NT2/D1 (cell line): ENCODE measurements at regions not wholly inside any gene's neighbourhood (a gene's known extent, or its start where the extent isn't known, plus 50 kb on each side); places are given as distances from the start of the nearest gene placed in this dataset.
"Not testable (repeated sequence)": the region's sequence is repeated elsewhere in the genome, so short reads cannot be mapped to it uniquely, and the experiment has no call there.

ENCODE experiments used
- DNase-seq: peaks from one replicate; pipeline ENCODE4 v3.0.0-alpha.2; 2011; ENCODE audit warnings: low read depth, low spot score
- H3K27me3 ChIP-seq: 2 replicates; pipeline ENCODE4 v1.6.0; 2011; ENCODE audit warnings: mild to moderate bottlenecking; ENCODE audit not compliant: insufficient read length, insufficient read depth
- H3K36me3 ChIP-seq: 2 replicates; pipeline ENCODE4 v1.6.1; 2011; ENCODE audit warnings: mild to moderate bottlenecking, low read length, mixed read lengths; ENCODE audit not compliant: insufficient read depth, insufficient read length
- H3K4me1 ChIP-seq: 2 replicates; pipeline ENCODE4 v1.5.1; 2011; ENCODE audit not compliant: insufficient read depth, insufficient read length
- H3K4me3 ChIP-seq: 2 replicates; pipeline ENCODE4 v1.5.1; 2011; ENCODE audit warnings: low read depth; ENCODE audit not compliant: insufficient read length
- H3K9ac ChIP-seq: 2 replicates; pipeline ENCODE4 v1.6.0; 2011; ENCODE audit warnings: low read depth; ENCODE audit not compliant: insufficient read length
- H3K9me3 ChIP-seq: 2 replicates; pipeline ENCODE4 v1.5.1; 2011; ENCODE audit warnings: mild to moderate bottlenecking, low read length; ENCODE audit not compliant: insufficient read depth
- SUZ12 ChIP-seq: IDR thresholded peaks from 2 replicates; pipeline ENCODE4 v1.6.1; 2011; ENCODE audit not compliant: insufficient read length, insufficient read depth; ENCODE audit errors: extremely low read depth
- YY1 ChIP-seq: IDR thresholded peaks from 2 replicates; pipeline ENCODE4 v1.6.1; 2011; ENCODE audit not compliant: insufficient read length, insufficient read depth
- ZNF274 ChIP-seq: IDR thresholded peaks from 2 replicates; pipeline ENCODE4 v1.6.1; 2011; ENCODE audit warnings: mild to moderate bottlenecking, low read depth, low read length

DNA sequence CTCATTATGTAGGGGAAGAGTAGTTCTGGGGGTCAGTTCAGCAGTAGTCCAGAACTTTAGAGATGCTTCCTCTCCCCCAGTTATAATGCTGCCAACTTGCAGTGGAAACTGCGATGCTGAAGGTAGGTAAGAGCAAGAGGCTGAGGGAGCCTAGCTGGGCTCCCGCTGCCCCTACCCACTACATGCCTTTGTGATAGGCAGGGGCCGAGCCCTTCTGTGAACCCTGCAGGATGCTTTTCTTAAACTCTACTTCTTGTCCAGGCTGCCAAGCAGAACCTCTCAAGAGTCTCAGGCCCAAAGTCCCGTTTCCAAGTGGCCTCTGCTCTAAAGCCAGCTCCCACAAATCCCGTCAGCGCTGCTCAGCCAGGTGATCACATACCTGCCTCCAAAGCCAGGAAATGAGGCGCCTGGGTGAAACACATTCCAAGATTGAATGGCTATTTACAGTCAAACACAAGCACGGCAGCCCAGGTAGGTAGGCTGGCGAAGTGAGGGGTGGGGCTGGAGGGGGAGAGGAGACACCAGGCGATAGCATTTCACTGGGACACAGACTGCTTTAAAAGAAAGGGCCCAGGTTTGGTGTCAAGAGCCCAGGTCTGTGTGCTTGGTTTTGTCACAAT lies 150.7 kb downstream of the CD24 start:
- no peak overlapping the region for H3K9ac ChIP-seq
- TF ChIP-seq YY1: no peak
- no peak for TF ChIP-seq ZNF274
- no peak for TF ChIP-seq SUZ12
- no peaks in the 10 kb centered on the region for H3K27me3 ChIP-seq
- H3K9me3 ChIP-seq: peaks cover 9% of the 10 kb centered on the region; the same call in 1 of the 2 replicates
- H3K36me3 ChIP-seq: no peaks in the 10 kb centered on the region
- no peak overlapping the region for H3K4me3 ChIP-seq
- DNase-seq: no peak
- H3K4me1 ChIP-seq: peaks cover 4% of the 10 kb centered on the region

DNA sequence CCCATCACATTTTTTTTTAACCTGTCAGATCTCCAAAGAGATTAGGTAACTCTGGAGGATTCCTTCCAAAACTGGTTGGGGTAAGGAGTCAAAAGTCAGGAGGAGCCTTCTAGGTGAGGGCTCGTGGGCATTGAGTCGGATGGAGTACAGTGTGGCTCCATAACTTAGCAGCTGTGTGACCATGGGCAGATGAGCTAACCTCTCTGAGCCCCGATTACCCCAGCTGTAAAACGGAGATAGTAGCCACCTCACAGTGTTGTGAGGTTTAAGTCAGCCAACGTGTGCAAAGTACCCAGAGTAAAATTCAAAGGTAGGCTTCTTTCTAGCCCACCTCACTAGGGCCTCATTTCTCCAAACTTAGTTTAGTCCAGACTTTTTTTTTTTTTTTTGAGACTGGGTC lies 151.5 kb downstream of the CD24 start:
- no peak for TF ChIP-seq SUZ12
- TF ChIP-seq YY1: no peak
- TF ChIP-seq ZNF274: no peak
- no peak for DNase-seq
- peaks cover 9% of the 10 kb centered on the region; the same call in 1 of the 2 replicates for H3K9me3 ChIP-seq
- no peak overlapping the region for H3K4me3 ChIP-seq
- H3K36me3 ChIP-seq: no peaks in the 10 kb centered on the region
- H3K9ac ChIP-seq: no peak overlapping the region
- peaks cover 4% of the 10 kb centered on the region for H3K4me1 ChIP-seq
- no peaks in the 10 kb centered on the region for H3K27me3 ChIP-seq

DNA sequence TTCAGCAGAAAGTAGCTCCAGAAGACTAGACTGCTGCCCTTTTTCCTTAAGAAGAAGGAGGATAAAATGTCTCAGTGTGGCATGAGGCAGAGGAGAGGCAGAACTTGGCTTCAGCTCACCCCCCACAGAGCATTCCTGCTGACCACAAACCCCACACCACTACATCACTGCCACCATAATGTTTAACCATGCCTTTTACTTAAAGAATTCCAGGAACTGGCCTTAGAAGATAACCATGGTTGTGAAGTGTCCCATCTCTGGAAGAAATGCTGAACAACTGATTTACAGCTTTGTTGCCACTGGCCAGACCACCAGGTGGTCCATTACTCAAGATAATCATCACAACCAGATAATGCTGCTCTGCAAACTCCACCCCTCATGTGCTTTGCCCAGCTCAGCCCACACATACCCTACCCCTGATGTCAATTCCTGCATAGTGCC lies 154.1 kb downstream of the CD24 start:
- Histone ChIP-seq H3K9me3 (peaks cover 5% of the 10 kb centered on the region; the same call in 1 of the 2 replicates), H3K27me3 (no peaks in the 10 kb centered on the region), H3K9ac (no peak overlapping the region), H3K36me3 (no peaks in the 10 kb centered on the region), H3K4me1 (peaks cover 4% of the 10 kb centered on the region), H3K4me3 (no peak overlapping the region)
- DNase-seq: no peak
- TF ChIP-seq YY1 (no peak), SUZ12 (no peak), ZNF274 (no peak)

DNA sequence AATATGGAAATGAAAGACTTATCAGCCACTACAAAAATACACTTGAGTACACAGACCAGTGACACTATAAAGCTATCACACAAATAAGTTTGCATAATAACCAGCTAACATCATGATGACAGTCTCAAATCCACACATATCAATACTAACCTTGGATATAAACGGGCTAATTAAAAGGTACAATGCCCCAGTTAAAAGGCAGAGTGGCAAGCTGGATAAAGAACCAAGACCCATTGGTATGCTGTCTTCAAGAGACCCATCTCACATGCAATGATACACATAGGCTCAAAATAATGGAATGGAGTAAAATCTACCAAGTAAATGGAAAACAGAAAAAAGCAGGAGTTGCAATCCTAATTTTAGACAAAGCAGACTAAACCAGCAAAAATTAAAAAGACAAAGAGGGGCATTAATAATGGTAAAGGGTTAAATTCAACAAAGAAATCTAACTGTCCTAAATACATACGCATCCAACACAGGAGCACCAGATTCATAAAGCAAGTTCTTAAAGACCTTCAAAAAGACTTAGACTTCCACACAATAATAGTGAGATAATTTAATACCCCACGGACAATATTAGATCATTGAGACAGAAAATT lies 163.3 kb downstream of the CD24 start:
- no peak for TF ChIP-seq SUZ12
- no peak for TF ChIP-seq ZNF274
- TF ChIP-seq YY1: no peak
- H3K36me3 ChIP-seq: no peaks in the 10 kb centered on the region
- no peaks in the 10 kb centered on the region for H3K27me3 ChIP-seq
- H3K4me1 ChIP-seq: no peaks in the 10 kb centered on the region
- no peak overlapping the region for H3K4me3 ChIP-seq
- no peak for DNase-seq
- no peak overlapping the region for H3K9ac ChIP-seq
- H3K9me3 ChIP-seq: peaks cover 46% of the 10 kb centered on the region

DNA sequence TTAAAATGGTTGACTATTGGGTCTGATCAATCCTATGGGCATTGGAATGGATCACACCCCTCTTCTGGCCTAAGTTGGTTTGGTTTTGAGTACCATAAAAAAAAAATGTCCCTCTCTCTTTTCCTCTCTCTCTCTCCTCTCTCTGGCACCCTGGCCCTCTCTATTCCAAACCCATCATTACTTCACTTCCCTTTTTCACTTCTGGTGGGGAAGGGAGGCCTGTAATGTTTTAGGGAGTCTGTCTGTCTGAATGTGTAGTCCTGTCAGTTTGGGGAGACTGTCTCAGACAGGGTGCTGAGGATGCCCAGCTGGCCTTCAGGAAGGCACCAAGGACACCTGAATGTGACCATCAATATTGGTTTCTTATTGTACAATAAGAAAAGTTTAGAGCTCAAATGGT lies 165.8 kb downstream of the CD24 start:
- H3K9me3 ChIP-seq: peaks cover 56% of the 10 kb centered on the region
- no peak overlapping the region for H3K4me3 ChIP-seq
- no peak overlapping the region for H3K9ac ChIP-seq
- H3K27me3 ChIP-seq: no peaks in the 10 kb centered on the region
- TF ChIP-seq YY1: no peak
- TF ChIP-seq ZNF274: no peak
- TF ChIP-seq SUZ12: no peak
- no peaks in the 10 kb centered on the region for H3K36me3 ChIP-seq
- H3K4me1 ChIP-seq: no peaks in the 10 kb centered on the region
- no peak for DNase-seq

DNA sequence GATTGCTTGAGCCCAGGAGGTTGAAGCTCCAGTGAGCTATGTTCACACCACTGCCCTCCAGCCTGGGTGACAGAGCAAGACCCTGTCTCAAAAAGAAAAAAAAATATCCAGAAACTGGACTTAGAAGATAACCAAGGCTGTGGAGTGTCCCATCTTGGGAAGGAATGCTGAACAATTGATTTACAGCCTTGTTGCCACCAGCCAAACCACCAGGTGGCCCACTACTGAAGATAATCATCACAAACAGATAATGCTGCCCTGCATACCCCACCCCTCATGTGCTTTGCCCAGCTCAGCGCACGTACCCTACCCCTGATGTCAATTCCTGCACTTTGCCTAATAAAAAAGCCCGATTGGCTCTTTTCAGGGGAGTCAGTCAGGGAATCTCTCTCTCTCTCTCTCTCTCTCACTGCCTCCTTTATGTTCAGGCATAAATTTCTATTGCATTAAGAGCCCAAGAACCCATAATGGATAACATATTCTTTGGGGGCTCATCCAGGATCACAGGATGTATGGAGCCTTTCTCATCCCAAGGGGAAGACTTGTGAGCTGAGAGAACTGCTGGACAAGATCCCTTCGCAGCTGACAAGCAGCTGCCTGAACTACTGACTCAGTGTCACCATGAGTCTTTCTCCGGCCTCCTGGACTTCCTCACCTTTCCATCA lies 166.4 kb downstream of the CD24 start:
- no peak for DNase-seq
- TF ChIP-seq SUZ12: no peak
- no peak for TF ChIP-seq YY1
- TF ChIP-seq ZNF274: no peak
- no peaks in the 10 kb centered on the region for H3K4me1 ChIP-seq
- H3K36me3 ChIP-seq: no peaks in the 10 kb centered on the region
- H3K9ac ChIP-seq: no peak overlapping the region
- H3K4me3 ChIP-seq: no peak overlapping the region
- peaks cover 56% of the 10 kb centered on the region for H3K9me3 ChIP-seq
- H3K27me3 ChIP-seq: no peaks in the 10 kb centered on the region

DNA sequence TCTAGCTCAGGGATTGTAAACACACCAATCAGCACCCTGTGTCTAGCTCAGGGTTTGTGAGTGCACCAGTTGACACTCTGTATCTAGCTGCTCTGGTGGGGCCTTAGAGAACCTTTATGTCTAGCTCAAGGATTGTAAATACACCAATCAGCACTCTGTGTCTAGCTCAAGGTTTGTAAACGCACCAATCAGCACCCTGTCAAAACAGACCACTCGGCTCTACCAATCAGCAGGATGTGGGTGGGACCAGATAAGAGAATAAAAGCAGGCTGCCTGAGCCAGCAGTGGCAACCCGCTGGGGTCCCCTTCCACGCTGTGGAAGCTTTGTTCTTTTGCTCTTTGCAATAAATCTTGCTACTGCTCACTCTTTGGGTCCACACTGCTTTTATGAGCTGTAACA lies 168.3 kb downstream of the CD24 start:
- H3K9me3 ChIP-seq: peaks cover 53% of the 10 kb centered on the region
- H3K9ac ChIP-seq, H3K4me1 ChIP-seq, H3K4me3 ChIP-seq, DNase-seq, H3K36me3 ChIP-seq, H3K27me3 ChIP-seq: not testable (repeated sequence)
